Esophagus muscularis mucosa (tissue), 4 donors: ENCODE measurements at regions not wholly inside any gene's neighbourhood (a gene's known extent, or its start where the extent isn't known, plus 50 kb on each side); places are given as distances from the start of the nearest gene placed in this dataset.

Experiments used
- DNase-seq: peaks from one replicate; pipeline ENCODE4 v3.0.0-alpha.2; 2017; ENCODE audit errors: extremely low spot score
- H3K27ac ChIP-seq, 4 donors: fragments of 200-600 bp; sonication (generic); replicated peaks in 1 of 4; 1 replicate in 3 of 4; 2 replicates in 1 of 4; pipeline ENCODE4 v1.5.1; 2016 to 2019; ENCODE audit warnings: mild to moderate bottlenecking in 1 of 4
- H3K27me3 ChIP-seq, 4 donors: fragments of 200-600 bp; sonication (generic); one replicate each; pipeline versions ENCODE4 v1.5.1 to v1.6.0; 2016 to 2019
- H3K36me3 ChIP-seq, 4 donors: fragments of 200-600 bp; sonication (generic); one replicate each; pipeline ENCODE4 v1.5.1; 2016 to 2019
- H3K4me1 ChIP-seq, 4 donors: fragments of 200-600 bp; sonication (generic); one replicate each; pipeline ENCODE4 v1.5.1; 2016 to 2019
- H3K4me3 ChIP-seq, 4 donors: fragments of 200-600 bp; sonication (generic); 1 replicate in 2 of 4; 2 replicates in 2 of 4; pipeline ENCODE4 v1.5.1; 2016 to 2019; ENCODE audit warnings: mild to moderate bottlenecking in 4 of 4, moderate library complexity in 1 of 4
- H3K9me3 ChIP-seq, 4 donors: fragments of 200-600 bp; sonication (generic); 1 replicate in 3 of 4; 2 replicates in 1 of 4; pipeline ENCODE4 v1.5.1; 2016 to 2019
- EP300 ChIP-seq: sonication (generic); formaldehyde crosslinking; IDR thresholded peaks from one replicate; pipeline ENCODE4 v1.6.1; 2017; ENCODE audit warnings: antibody characterized with exemption
- POLR2A ChIP-seq: fragments of 450-650 bp; IDR thresholded peaks from one replicate; pipeline ENCODE4 v1.6.1; 2017; ENCODE audit warnings: antibody characterized with exemption, moderate library complexity, mild to moderate bottlenecking, low read depth
- POLR2AphosphoS5 ChIP-seq, 2 donors: sonication (generic); formaldehyde crosslinking; IDR thresholded peaks; one replicate each; pipeline ENCODE4 v1.6.1; 2017; ENCODE audit warnings: antibody characterized with exemption in 2 of 2
- WGBS: methylation state at CpG from one replicate; pipeline ENCODE4 v1.1.5; 2018; 5-methylcytosine and 5-hydroxymethylcytosine counted together
- intact Hi-C: fragments of 100-400 bp; cut with DNase I; formaldehyde crosslinking; loops from one replicate; pipeline ENCODE4 v1.15.1; 2023
- TF ChIP-seq, protein P1 (sequence below), 3 experiments: fragments of 200-600 bp in 2 of 3; fragments of 450-650 bp in 1 of 3; sonication (generic) in 2 of 3; IDR thresholded peaks; one replicate each; pipeline ENCODE4 v1.5.1; 2017 to 2019; ENCODE audit warnings: antibody characterized with exemption in 3 of 3, mild to moderate bottlenecking in 2 of 3, moderate library complexity in 1 of 3

- Histone ChIP-seq H3K9me3 (no peaks in the 10 kb centered on the region), H3K27me3 (no peaks in the 10 kb centered on the region), H3K4me3 (peak overlapping the region; percentile 53 to 59 (median 55)), H3K27ac (peak overlapping the region in 1 of 4 donors; percentile 49), H3K4me1 (peaks cover 0 to 14% (median 13%) of the 10 kb centered on the region in 4 donors), H3K36me3 (no peaks in the 10 kb centered on the region)
- WGBS, result 54% methylated on average over 12 of the region's 12 CpGs
- no peak for TF ChIP-seq POLR2AphosphoS5 (IDR thresholded peaks at IDR 0.05)
- TF ChIP-seq POLR2A, result no peak
- no peak for TF ChIP-seq EP300
- TF ChIP-seq, protein P1, sequence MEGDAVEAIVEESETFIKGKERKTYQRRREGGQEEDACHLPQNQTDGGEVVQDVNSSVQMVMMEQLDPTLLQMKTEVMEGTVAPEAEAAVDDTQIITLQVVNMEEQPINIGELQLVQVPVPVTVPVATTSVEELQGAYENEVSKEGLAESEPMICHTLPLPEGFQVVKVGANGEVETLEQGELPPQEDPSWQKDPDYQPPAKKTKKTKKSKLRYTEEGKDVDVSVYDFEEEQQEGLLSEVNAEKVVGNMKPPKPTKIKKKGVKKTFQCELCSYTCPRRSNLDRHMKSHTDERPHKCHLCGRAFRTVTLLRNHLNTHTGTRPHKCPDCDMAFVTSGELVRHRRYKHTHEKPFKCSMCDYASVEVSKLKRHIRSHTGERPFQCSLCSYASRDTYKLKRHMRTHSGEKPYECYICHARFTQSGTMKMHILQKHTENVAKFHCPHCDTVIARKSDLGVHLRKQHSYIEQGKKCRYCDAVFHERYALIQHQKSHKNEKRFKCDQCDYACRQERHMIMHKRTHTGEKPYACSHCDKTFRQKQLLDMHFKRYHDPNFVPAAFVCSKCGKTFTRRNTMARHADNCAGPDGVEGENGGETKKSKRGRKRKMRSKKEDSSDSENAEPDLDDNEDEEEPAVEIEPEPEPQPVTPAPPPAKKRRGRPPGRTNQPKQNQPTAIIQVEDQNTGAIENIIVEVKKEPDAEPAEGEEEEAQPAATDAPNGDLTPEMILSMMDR (IDR thresholded peaks at IDR 0.05), result no peak
- DNase-seq, result no peak
- intact Hi-C loops, result no loop called here
Measured at GRCh38 chr12:4164188-4164558, 109.4 kb upstream of the CCND2 start.

- H3K9me3 ChIP-seq, result no peaks in the 10 kb centered on the region
- H3K27ac ChIP-seq, result no peak overlapping the region
- DNase-seq, result no peak
- TF ChIP-seq, protein P1 (IDR thresholded peaks at IDR 0.05), result no peak
- TF ChIP-seq POLR2A (no peak), EP300 (no peak), POLR2AphosphoS5 (IDR thresholded peaks at IDR 0.05) (no peak)
- WGBS, result 75% methylated on average over 3 of the region's 3 CpGs
- intact Hi-C loops, result no loop called here
- H3K36me3 ChIP-seq, result no peaks in the 10 kb centered on the region
- no peaks in the 10 kb centered on the region for H3K27me3 ChIP-seq
- no peak overlapping the region for H3K4me3 ChIP-seq
- H3K4me1 ChIP-seq, result peaks cover 0 to 14% (median 13%) of the 10 kb centered on the region in 4 donors
Measured at GRCh38 chr12:4161718-4162117, 111.8 kb upstream of the CCND2 start.

DNA sequence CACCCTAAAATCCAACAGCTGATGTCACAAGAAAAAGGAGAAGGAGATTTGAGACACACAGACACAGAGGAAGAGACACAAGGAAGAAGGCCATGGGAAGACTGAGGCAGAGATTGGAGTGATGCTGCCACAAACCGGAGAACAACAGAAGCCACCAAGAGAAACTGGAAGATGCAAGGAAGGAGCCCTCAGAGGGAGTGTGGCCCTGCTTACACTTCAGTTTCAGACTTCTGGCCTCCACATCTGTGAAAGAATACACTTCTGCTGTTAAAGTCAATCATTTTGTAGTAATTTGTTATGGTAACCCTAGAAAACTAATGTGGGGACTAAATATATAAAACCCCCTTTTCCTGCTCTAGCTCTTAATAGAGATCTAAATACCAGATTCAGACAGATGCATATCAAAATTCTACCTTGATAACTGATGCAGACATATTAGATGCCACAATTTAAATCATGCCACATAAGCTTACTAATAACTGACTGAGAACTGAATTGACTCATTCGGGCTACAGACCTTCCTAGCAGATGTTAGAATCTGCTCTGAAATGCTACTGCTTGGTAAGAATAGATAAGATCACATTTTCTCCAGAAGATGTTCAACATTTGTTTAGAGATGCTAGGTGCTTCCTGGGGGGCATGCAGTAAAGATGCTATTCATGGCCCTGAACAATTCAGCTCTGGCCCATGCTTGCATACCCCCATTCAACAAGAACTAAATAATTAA lies 113.1 kb upstream of the CCND2 start:
- no peaks in the 10 kb centered on the region for H3K9me3 ChIP-seq
- H3K36me3 ChIP-seq, result no peaks in the 10 kb centered on the region
- no peak overlapping the region for H3K27ac ChIP-seq
- peaks cover 0 to 14% (median 13%) of the 10 kb centered on the region in 4 donors for H3K4me1 ChIP-seq
- 87% methylated on average over 2 of the region's 2 CpGs for WGBS
- no peak for DNase-seq
- no peak overlapping the region for H3K4me3 ChIP-seq
- no peaks in the 10 kb centered on the region for H3K27me3 ChIP-seq
- TF ChIP-seq POLR2A (no peak), POLR2AphosphoS5 (IDR thresholded peaks at IDR 0.05) (no peak), EP300 (no peak)
- TF ChIP-seq, protein P1 (IDR thresholded peaks at IDR 0.05), result no peak
- intact Hi-C loops, result no loop called here

DNA sequence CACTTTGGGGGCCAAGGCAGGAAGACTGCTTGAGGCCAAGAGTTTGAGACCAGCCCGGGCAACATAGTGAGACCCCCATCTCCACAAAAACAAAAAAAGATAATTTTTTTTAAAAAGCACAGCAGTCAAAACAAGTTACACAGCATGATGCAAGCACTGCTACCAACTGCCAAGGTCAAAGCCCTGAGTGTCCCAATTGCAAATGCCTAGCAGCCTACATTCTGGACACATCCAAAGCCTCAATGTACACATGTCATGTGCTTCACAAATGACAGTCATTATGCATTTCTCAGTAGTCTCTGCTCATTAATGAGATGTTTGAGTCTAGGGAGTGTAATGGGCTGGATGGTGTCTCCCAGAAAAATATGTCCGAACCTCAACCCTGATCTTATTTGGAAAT lies 113.7 kb upstream of the CCND2 start:
- Histone ChIP-seq H3K36me3 (no peaks in the 10 kb centered on the region), H3K27ac (no peak overlapping the region), H3K4me1 (peaks cover 0 to 9% (median 7%) of the 10 kb centered on the region in 4 donors), H3K4me3 (no peak overlapping the region), H3K9me3 (no peaks in the 10 kb centered on the region), H3K27me3 (no peaks in the 10 kb centered on the region)
- no peak for TF ChIP-seq POLR2A
- no peak for TF ChIP-seq POLR2AphosphoS5 (IDR thresholded peaks at IDR 0.05)
- no peak for TF ChIP-seq EP300
- TF ChIP-seq, protein P1 (IDR thresholded peaks at IDR 0.05), result no peak
- intact Hi-C loops, result no loop called here
- 91% methylated on average over 2 of the region's 2 CpGs for WGBS
- DNase-seq, result no peak

DNA sequence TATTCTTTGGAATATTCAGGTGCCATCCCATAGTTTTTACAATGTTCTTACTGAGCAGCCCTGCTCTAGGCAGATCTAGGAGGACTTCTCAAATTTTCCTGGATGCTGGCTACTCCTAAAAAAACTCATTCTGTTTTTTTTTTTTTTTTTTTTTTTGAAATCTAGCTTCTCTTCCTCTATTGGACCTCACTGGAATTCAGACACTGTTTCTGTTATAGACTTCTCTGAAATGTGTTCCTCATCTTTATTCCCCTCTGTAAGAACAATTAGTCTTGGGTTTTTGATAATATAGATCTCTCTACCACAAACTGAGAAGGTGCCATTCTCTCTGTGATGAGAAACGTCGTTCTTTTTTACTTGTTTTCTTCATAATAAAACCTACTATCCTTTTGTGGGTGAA lies 115.3 kb upstream of the CCND2 start:
- TF ChIP-seq, protein P1 (IDR thresholded peaks at IDR 0.05), result no peak
- TF ChIP-seq POLR2AphosphoS5 (IDR thresholded peaks at IDR 0.05), result no peak
- no peak for TF ChIP-seq POLR2A
- TF ChIP-seq EP300, result no peak
- Histone ChIP-seq H3K9me3 (no peaks in the 10 kb centered on the region), H3K27ac (no peak overlapping the region), H3K4me1 (no peaks in the 10 kb centered on the region), H3K36me3 (no peaks in the 10 kb centered on the region), H3K27me3 (no peaks in the 10 kb centered on the region), H3K4me3 (no peak overlapping the region)
- DNase-seq, result no peak
- WGBS, result 91% methylated on average over 2 of the region's 2 CpGs
- intact Hi-C loops, result no loop called here
